Fibroblast of the aortic adventitia (primary cell): ENCODE measurements at regions not wholly inside any gene's neighbourhood (a gene's known extent, or its start where the extent isn't known, plus 50 kb on each side); places are given as distances from the start of the nearest gene placed in this dataset.

Experiments
- DNase-seq: peaks from one replicate; pipeline ENCODE4 v3.0.0-alpha.2; 2010; ENCODE audit warnings: low read depth
- H3K4me3 ChIP-seq: 2 replicates; pipeline ENCODE4 v1.5.1; 2011; ENCODE audit warnings: low read depth, mild to moderate bottlenecking, control low read depth, low read length, moderate library complexity
- CTCF ChIP-seq: IDR thresholded peaks from 2 replicates; pipeline ENCODE4 v1.5.1; 2011; ENCODE audit warnings: mild to moderate bottlenecking, low read length, control low read depth, inconsistent platforms; ENCODE audit not compliant: insufficient read depth

GRCh38 chr12:20183563-20183962 lies 184.8 kb upstream of the PDE3A start:
- DNase-seq, result peak; percentile 51
- TF ChIP-seq CTCF, result no peak
- no peak overlapping the region for H3K4me3 ChIP-seq

- no peak for TF ChIP-seq CTCF
- no peak for DNase-seq
- no peak overlapping the region for H3K4me3 ChIP-seq
Measured at GRCh38 chr12:20184514-20184913, 183.8 kb upstream of the PDE3A start.

- no peak for DNase-seq
- no peak for TF ChIP-seq CTCF
- no peak overlapping the region for H3K4me3 ChIP-seq
Measured at GRCh38 chr12:20187456-20187855, 180.9 kb upstream of the PDE3A start.

GRCh38 chr12:20188930-20189653 lies 179.2 kb upstream of the PDE3A start:
- no peak overlapping the region for H3K4me3 ChIP-seq
- TF ChIP-seq CTCF, result no peak
- DNase-seq, result no peak

GRCh38 chr12:20189767-20190166 lies 178.6 kb upstream of the PDE3A start:
- no peak overlapping the region for H3K4me3 ChIP-seq
- no peak for DNase-seq
- TF ChIP-seq CTCF, result no peak

- peak; percentile 42 for DNase-seq
- H3K4me3 ChIP-seq, result no peak overlapping the region
- TF ChIP-seq CTCF, result peak; percentile 51
Measured at GRCh38 chr12:20194171-20194570, 174.2 kb upstream of the PDE3A start.

GRCh38 chr12:20196767-20197166 lies 171.6 kb upstream of the PDE3A start:
- TF ChIP-seq CTCF, result no peak
- H3K4me3 ChIP-seq, result no peak overlapping the region
- no peak for DNase-seq
